ENCODE measurements at regions not wholly inside any gene's neighbourhood (a gene's known extent, or its start where the extent isn't known, plus 50 kb on each side); places are given as distances from the start of the nearest gene placed in this dataset.

DNA sequence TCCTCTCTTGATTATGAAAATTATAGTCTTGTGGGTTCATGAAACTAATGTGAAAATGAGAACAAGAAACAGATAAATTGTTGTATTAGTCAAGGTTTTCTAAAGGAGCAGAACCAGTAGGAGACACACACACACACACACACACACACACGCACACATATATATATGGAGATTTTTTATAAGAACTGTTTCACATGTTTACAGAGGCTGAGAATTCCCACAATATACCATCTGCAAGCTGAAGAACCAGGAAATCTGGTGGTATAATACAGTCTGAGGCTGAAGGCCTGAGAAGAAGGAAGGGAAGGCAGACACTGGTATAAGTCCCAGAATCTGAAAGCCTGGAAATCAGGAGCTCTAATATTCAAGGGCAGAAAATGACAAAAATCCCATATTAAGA, 70.9 kb upstream of the RGS18 start:
- Histone ChIP-seq H3K9me3 (ENCODE audit: control insufficient read depth, insufficient read depth, low read depth, low read length) (no peaks in the 10 kb centered on the region), H3K4me3 (ENCODE audit: low read depth in 2 of 2, low read length in 2 of 2) (no peak overlapping the region), H3K27ac (ENCODE audit: low read length) (no peak overlapping the region), H3K27me3 (ENCODE audit: control insufficient read depth, insufficient read depth, low read length) (no peaks in the 10 kb centered on the region), H3K4me1 (ENCODE audit: control insufficient read depth, insufficient read depth, low read length) (no peaks in the 10 kb centered on the region), H3K36me3 (ENCODE audit: control insufficient read depth, insufficient read depth, low read length) (no peaks in the 10 kb centered on the region)
- no TSS peak for BruUV-seq (replicated peaks)
- CTCF ChIA-PET, result no interaction called here
- ATAC-seq, result no peak
- TF ChIP-seq TCF7L2 (IDR thresholded peaks at IDR 0.05; ENCODE audit: low read depth, low read length) (no peak), POLR2AphosphoS5 (IDR thresholded peaks at IDR 0.05; ENCODE audit: low read depth, low read length) (no peak), SIN3A (IDR thresholded peaks at IDR 0.05; ENCODE audit: borderline replicate concordance, insufficient read depth, low read depth, low read length) (no peak)
- TF ChIP-seq, protein P1, sequence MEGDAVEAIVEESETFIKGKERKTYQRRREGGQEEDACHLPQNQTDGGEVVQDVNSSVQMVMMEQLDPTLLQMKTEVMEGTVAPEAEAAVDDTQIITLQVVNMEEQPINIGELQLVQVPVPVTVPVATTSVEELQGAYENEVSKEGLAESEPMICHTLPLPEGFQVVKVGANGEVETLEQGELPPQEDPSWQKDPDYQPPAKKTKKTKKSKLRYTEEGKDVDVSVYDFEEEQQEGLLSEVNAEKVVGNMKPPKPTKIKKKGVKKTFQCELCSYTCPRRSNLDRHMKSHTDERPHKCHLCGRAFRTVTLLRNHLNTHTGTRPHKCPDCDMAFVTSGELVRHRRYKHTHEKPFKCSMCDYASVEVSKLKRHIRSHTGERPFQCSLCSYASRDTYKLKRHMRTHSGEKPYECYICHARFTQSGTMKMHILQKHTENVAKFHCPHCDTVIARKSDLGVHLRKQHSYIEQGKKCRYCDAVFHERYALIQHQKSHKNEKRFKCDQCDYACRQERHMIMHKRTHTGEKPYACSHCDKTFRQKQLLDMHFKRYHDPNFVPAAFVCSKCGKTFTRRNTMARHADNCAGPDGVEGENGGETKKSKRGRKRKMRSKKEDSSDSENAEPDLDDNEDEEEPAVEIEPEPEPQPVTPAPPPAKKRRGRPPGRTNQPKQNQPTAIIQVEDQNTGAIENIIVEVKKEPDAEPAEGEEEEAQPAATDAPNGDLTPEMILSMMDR (IDR thresholded peaks at IDR 0.05), result no peak
- TF ChIP-seq, protein P2, sequence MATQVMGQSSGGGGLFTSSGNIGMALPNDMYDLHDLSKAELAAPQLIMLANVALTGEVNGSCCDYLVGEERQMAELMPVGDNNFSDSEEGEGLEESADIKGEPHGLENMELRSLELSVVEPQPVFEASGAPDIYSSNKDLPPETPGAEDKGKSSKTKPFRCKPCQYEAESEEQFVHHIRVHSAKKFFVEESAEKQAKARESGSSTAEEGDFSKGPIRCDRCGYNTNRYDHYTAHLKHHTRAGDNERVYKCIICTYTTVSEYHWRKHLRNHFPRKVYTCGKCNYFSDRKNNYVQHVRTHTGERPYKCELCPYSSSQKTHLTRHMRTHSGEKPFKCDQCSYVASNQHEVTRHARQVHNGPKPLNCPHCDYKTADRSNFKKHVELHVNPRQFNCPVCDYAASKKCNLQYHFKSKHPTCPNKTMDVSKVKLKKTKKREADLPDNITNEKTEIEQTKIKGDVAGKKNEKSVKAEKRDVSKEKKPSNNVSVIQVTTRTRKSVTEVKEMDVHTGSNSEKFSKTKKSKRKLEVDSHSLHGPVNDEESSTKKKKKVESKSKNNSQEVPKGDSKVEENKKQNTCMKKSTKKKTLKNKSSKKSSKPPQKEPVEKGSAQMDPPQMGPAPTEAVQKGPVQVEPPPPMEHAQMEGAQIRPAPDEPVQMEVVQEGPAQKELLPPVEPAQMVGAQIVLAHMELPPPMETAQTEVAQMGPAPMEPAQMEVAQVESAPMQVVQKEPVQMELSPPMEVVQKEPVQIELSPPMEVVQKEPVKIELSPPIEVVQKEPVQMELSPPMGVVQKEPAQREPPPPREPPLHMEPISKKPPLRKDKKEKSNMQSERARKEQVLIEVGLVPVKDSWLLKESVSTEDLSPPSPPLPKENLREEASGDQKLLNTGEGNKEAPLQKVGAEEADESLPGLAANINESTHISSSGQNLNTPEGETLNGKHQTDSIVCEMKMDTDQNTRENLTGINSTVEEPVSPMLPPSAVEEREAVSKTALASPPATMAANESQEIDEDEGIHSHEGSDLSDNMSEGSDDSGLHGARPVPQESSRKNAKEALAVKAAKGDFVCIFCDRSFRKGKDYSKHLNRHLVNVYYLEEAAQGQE (IDR thresholded peaks at IDR 0.05; ENCODE audit: insufficient read depth in 1 of 2, low read depth in 2 of 2, low read length in 1 of 2), result no peak
- DNase-seq (ENCODE audit: low read depth, low spot score), result no peak
- POLR2A ChIA-PET, result no interaction called here
- in situ Hi-C loops (cut with HindIII; ENCODE audit: low pct_unique_long_range_greater_than_20kb, low sequenced_read_pairs) (no loop called here), intact Hi-C loops (cut with micrococcal nuclease; ENCODE audit: unreplicated experiment) (no loop called here)

DNA sequence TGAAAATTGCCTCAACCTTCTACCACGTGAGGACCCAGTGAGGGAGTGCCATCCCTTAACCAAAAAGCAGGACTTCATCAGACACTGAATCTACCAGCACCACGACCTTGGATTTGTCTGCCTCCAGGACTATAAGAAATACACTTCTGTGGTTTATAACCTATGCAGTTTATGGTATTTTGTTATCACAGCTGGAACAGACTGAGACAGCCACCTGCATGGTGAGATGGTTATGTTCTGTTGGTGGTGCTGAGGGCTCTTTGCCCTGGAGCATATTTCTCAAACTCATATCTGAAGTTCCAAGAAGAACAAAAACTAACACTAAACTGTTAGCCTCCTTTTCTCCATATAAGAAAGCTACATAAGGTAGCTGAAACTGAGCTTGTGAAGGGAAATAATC, 69.8 kb upstream of the RGS18 start:
- Histone ChIP-seq H3K9me3 (ENCODE audit: control insufficient read depth, insufficient read depth, low read depth, low read length) (no peaks in the 10 kb centered on the region), H3K4me3 (ENCODE audit: low read depth in 2 of 2, low read length in 2 of 2) (no peak overlapping the region), H3K36me3 (ENCODE audit: control insufficient read depth, insufficient read depth, low read length) (no peaks in the 10 kb centered on the region), H3K27ac (ENCODE audit: low read length) (no peak overlapping the region), H3K4me1 (ENCODE audit: control insufficient read depth, insufficient read depth, low read length) (no peaks in the 10 kb centered on the region), H3K27me3 (ENCODE audit: control insufficient read depth, insufficient read depth, low read length) (no peaks in the 10 kb centered on the region)
- in situ Hi-C loops (cut with HindIII; ENCODE audit: low pct_unique_long_range_greater_than_20kb, low sequenced_read_pairs) (no loop called here), intact Hi-C loops (cut with micrococcal nuclease; ENCODE audit: unreplicated experiment) (no loop called here)
- CTCF ChIA-PET, result no interaction called here
- BruUV-seq (replicated peaks), result no TSS peak
- DNase-seq (ENCODE audit: low read depth, low spot score) (no peak), ATAC-seq (no peak)
- no peak for TF ChIP-seq POLR2AphosphoS5 (IDR thresholded peaks at IDR 0.05; ENCODE audit: low read depth, low read length)
- no peak for TF ChIP-seq TCF7L2 (IDR thresholded peaks at IDR 0.05; ENCODE audit: low read depth, low read length)
- TF ChIP-seq, protein P1 (IDR thresholded peaks at IDR 0.05), result no peak
- TF ChIP-seq, protein P2 (IDR thresholded peaks at IDR 0.05; ENCODE audit: insufficient read depth in 1 of 2, low read depth in 2 of 2, low read length in 1 of 2), result no peak
- TF ChIP-seq SIN3A (IDR thresholded peaks at IDR 0.05; ENCODE audit: borderline replicate concordance, insufficient read depth, low read depth, low read length), result no peak
- POLR2A ChIA-PET, result interaction anchor here (0.6 kb wide), 1 partner anchor 13 kb away, joined by 3 read pairs; no protein-coding TSS in a partner anchor
